ENCODE measurements at regions not wholly inside any gene's neighbourhood (a gene's known extent, or its start where the extent isn't known, plus 50 kb on each side); places are given as distances from the start of the nearest gene placed in this dataset.

DNA sequence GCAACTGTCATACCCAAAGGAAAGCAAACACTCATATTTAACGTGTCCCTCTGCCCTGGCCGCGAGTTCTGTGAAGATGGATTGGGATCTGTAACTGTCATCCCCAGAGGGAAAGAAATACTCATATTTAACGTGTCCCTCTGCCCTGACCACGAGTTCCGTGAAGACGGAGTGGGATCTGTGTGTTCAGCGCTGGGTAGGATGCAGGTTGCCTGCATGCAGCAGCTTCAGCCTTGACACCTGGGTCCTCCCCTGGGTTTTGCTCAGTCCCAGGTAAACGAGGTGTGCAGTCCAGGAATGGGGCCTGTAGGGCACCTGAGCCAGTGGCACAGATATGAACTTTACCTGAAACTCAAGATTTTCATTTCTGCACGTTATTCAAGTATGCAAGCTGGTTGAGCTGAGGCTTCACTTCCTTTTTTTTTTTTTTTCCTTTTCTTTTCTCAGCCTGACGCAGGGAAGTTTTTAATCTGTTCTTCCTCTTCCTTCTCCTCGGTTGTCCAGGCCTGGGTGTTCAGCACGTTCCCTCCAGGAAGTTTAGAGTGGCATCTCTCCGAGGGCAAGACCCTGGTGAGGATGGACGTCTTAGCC, 159.0 kb upstream of the SHH start:
- H3K36me3 Mint-ChIP-seq (ENCODE audit: insufficient read depth, unreplicated experiment): no peaks in the 10 kb centered on the region
- no peaks in the 10 kb centered on the region for H3K4me1 Mint-ChIP-seq (ENCODE audit: insufficient read depth, unreplicated experiment)
- no peaks in the 10 kb centered on the region for H3K9me3 Mint-ChIP-seq (ENCODE audit: unreplicated experiment)
- H3K4me3 Mint-ChIP-seq (ENCODE audit: unreplicated experiment): no peak overlapping the region
- BruUV-seq (replicated peaks): no TSS peak
- peaks cover 31% of the 10 kb centered on the region for H3K27me3 Mint-ChIP-seq (ENCODE audit: insufficient read depth, unreplicated experiment)
- TF ChIP-seq, protein P1, sequence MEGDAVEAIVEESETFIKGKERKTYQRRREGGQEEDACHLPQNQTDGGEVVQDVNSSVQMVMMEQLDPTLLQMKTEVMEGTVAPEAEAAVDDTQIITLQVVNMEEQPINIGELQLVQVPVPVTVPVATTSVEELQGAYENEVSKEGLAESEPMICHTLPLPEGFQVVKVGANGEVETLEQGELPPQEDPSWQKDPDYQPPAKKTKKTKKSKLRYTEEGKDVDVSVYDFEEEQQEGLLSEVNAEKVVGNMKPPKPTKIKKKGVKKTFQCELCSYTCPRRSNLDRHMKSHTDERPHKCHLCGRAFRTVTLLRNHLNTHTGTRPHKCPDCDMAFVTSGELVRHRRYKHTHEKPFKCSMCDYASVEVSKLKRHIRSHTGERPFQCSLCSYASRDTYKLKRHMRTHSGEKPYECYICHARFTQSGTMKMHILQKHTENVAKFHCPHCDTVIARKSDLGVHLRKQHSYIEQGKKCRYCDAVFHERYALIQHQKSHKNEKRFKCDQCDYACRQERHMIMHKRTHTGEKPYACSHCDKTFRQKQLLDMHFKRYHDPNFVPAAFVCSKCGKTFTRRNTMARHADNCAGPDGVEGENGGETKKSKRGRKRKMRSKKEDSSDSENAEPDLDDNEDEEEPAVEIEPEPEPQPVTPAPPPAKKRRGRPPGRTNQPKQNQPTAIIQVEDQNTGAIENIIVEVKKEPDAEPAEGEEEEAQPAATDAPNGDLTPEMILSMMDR (IDR thresholded peaks at IDR 0.05; ENCODE audit: unreplicated experiment): no peak
- H3K27ac Mint-ChIP-seq (ENCODE audit: low read depth, unreplicated experiment): no peak overlapping the region
- intact Hi-C loops (cut with micrococcal nuclease): no loop called here
- ChIA-PET CTCF (no interaction called here), POLR2A (interaction anchor here (0.7 kb wide), 1 partner anchor 12 kb away, joined by 3 read pairs; no protein-coding TSS in a partner anchor)
- DNase-seq (ENCODE audit: unreplicated experiment): no peak

DNA sequence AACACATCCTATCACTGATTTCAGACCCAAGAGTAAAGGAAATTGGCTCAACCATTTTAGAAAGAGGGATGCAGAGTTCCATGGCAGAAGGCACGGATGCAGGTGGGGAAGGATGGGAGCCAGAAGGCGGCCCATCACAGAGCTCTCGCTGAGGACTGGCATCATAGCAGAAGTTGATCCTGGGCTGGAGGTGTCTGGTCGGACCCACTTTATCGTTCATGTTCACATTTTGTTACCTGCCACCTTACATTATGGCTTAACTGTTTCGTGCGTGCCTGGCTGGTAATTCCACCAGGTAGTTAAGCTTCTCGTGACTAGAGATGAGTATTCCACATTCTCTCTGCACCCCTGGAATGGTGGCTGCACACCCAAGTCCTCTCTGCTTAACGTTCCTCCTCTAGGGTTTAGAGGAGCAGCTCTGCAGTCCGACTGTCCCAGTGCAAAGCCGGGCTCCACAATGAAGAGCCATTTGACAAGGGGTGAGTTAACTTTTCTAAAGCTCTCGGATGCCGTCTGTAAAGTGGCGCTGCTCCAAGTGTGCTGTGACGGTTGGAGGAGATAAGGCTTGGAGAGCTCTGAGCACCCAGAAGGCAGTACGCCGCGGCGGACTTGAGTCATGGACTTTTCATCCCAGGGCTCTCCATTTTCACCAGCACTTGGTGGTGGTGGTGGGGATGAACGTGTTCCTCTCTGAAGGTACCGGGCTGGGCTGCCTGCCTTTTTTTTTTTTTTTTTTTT, 157.1 kb upstream of the SHH start:
- peaks cover 12% of the 10 kb centered on the region for H3K27me3 Mint-ChIP-seq (ENCODE audit: insufficient read depth, unreplicated experiment)
- CTCF ChIA-PET: interaction anchor here (0.6 kb wide), 1 partner anchor 198 kb away, joined by 3 read pairs; no protein-coding TSS in a partner anchor
- intact Hi-C loops (cut with micrococcal nuclease): no loop called here
- no peaks in the 10 kb centered on the region for H3K36me3 Mint-ChIP-seq (ENCODE audit: insufficient read depth, unreplicated experiment)
- H3K4me3 Mint-ChIP-seq (ENCODE audit: unreplicated experiment): no peak overlapping the region
- DNase-seq (ENCODE audit: unreplicated experiment): no peak
- TF ChIP-seq, protein P1 (IDR thresholded peaks at IDR 0.05; ENCODE audit: unreplicated experiment): no peak
- no peak overlapping the region for H3K27ac Mint-ChIP-seq (ENCODE audit: low read depth, unreplicated experiment)
- no peaks in the 10 kb centered on the region for H3K9me3 Mint-ChIP-seq (ENCODE audit: unreplicated experiment)
- POLR2A ChIA-PET: no interaction called here
- peaks cover 8% of the 10 kb centered on the region for H3K4me1 Mint-ChIP-seq (ENCODE audit: insufficient read depth, unreplicated experiment)
- no TSS peak for BruUV-seq (replicated peaks)

DNA sequence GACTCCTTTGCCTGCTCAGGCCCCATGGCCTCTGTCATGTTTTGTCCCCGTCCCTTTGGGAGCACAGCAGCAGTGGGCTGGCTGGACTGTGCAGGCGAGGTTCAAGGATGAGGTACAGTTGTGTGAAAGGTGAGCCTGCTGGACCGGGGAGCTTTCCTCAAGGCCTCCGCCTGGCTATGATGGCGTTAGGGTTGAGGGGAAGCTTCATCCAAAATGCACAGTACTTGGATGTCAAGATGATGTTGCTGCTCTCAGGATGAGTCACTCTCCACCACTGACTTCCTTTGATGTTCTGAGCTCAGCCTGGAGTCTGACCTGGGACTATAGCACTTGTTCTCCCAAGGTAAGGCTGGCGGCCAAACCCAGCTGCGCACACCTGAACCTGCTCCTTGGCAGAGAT, 152.7 kb upstream of the SHH start:
- H3K36me3 Mint-ChIP-seq (ENCODE audit: insufficient read depth, unreplicated experiment): no peaks in the 10 kb centered on the region
- DNase-seq (ENCODE audit: unreplicated experiment): peak; percentile 85
- no peak overlapping the region for H3K4me3 Mint-ChIP-seq (ENCODE audit: unreplicated experiment)
- H3K27me3 Mint-ChIP-seq (ENCODE audit: insufficient read depth, unreplicated experiment): no peaks in the 10 kb centered on the region
- intact Hi-C loops (cut with micrococcal nuclease): no loop called here
- CTCF ChIA-PET: interaction anchor here (0.6 to 0.9 kb wide), 2 partner anchors 153 to 166 kb away, joined by 3 read pairs; partner anchors contain the start of gene SHH
- TF ChIP-seq, protein P1 (IDR thresholded peaks at IDR 0.05; ENCODE audit: unreplicated experiment): no peak
- POLR2A ChIA-PET: interaction anchor here (0.9 kb wide), 1 partner anchor 13 kb away, joined by 3 read pairs; no protein-coding TSS in a partner anchor
- peaks cover 25% of the 10 kb centered on the region for H3K4me1 Mint-ChIP-seq (ENCODE audit: insufficient read depth, unreplicated experiment)
- H3K9me3 Mint-ChIP-seq (ENCODE audit: unreplicated experiment): no peaks in the 10 kb centered on the region
- BruUV-seq (replicated peaks): no TSS peak
- H3K27ac Mint-ChIP-seq (ENCODE audit: low read depth, unreplicated experiment): no peak overlapping the region

DNA sequence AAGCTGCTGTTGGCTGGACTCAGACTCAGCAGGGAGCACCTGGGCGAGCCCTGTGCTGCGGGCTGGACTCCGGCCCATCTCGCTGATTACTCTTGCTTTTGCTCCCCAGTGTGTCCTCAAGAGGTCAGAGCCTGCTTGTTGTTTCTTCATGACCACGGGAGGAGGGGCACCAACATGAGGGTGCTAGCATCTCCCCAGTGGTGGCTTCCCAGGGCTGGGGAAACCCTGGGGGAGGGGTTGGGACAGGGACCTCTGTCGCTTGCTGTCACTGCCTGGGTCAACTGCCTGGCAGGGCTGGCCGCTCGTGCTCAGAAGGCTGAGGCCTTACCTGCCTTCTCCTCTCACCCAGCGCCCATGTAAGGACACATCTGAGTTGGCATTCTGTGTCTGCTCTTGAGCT, 152.3 kb upstream of the SHH start:
- ChIA-PET POLR2A (interaction anchor here (0.9 kb wide), 1 partner anchor 12 kb away, joined by 3 read pairs; no protein-coding TSS in a partner anchor), CTCF (interaction anchor here (0.9 kb wide), 1 partner anchor 167 kb away, joined by 3 read pairs; no protein-coding TSS in a partner anchor)
- no peak for DNase-seq (ENCODE audit: unreplicated experiment)
- intact Hi-C loops (cut with micrococcal nuclease): no loop called here
- TF ChIP-seq, protein P1 (IDR thresholded peaks at IDR 0.05; ENCODE audit: unreplicated experiment): no peak
- Mint-ChIP-seq H3K27me3 (ENCODE audit: insufficient read depth, unreplicated experiment) (no peaks in the 10 kb centered on the region), H3K4me1 (ENCODE audit: insufficient read depth, unreplicated experiment) (peaks cover 25% of the 10 kb centered on the region), H3K4me3 (ENCODE audit: unreplicated experiment) (no peak overlapping the region), H3K27ac (ENCODE audit: low read depth, unreplicated experiment) (no peak overlapping the region), H3K9me3 (ENCODE audit: unreplicated experiment) (no peaks in the 10 kb centered on the region), H3K36me3 (ENCODE audit: insufficient read depth, unreplicated experiment) (no peaks in the 10 kb centered on the region)
- BruUV-seq (replicated peaks): no TSS peak

All from MCF 10A (cell line).